Skin of body (tissue), 1 donor: ENCODE measurements at regions not wholly inside any gene's neighbourhood (a gene's known extent, or its start where the extent isn't known, plus 50 kb on each side); places are given as distances from the start of the nearest gene placed in this dataset.
A peak's percentile ranks its signal among the peaks of the same experiment; 100 is the strongest.

Source experiments
- DNase-seq: peaks from one replicate; lab custom pipeline; 2025; lab: John Stamatoyannopoulos, UW

DNA sequence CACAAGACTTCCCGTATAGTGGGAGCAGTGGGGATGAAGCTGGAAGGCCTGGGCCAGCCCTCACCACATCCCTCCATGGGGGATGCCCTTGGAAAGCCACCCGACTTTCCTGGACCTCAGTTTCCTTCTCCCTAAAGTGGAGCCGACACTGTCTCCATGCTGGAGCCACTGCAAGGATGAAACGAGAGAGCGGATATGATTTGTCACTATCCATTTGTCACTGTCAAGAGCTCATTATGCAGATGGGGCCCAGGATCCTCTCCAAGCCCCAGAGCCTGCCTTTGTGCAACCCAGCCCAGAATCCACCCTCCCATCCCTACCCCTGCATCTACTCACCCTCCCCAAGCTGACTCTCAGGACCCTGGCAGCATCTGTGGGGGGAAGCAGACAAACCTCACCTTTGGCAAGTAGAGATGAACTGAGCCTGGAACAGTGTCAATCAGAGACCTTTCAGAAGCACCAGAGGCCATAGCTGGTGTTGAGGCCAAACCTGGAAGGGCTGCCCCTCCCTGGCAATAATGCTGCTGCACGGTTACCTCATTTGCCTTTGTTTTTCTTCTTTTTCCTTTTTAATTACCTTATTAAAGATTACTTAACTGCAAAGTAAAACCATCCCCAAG, 287.7 kb upstream of the RTL1 start:
- DNase-seq: no peak

DNA sequence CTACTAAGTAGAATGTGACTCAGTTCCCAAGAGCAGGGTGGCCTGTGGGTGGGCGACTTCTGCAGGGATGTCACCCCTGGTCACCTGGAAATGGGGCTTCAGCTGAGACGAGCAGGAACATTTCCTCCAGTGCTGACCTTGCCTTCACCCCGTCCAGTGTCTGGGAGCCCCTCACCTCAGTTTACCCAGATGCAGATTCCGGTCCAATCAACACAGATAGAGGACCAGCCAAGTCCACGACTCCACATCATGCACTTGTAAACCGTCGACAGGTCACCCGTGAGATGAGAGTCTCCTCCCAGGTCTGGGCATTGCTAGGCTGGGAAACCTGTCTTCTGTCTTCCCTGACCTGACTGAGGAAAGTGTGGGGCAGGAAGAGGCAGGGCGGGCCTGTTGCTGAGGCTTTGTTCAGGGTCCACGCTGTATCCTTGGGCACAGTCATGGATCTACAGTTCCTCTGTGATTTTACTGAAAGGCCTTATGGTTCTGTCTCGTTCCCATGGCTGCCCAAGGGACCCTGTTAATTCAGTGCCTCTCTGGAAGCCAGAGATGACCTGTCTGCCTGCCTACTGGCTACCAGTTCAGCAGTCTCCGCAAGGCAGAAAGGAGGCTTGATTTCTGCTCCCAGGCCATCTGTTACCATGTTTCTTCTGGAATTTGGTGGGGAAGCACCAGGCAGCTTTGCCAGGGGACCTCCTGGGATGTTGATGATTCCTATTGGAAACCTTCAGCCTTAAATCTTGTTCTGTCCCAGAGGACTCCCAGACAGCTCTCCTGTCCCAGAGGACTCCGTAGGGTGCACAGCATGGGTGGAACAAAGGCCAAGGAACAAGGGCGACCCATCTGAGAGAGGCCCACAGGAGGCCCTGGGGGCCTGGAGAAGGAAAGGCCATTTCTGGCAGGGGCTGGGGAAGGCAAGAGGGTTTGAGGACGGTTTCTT, 288.5 kb upstream of the RTL1 start:
- DNase-seq: peak; percentile 7

DNA sequence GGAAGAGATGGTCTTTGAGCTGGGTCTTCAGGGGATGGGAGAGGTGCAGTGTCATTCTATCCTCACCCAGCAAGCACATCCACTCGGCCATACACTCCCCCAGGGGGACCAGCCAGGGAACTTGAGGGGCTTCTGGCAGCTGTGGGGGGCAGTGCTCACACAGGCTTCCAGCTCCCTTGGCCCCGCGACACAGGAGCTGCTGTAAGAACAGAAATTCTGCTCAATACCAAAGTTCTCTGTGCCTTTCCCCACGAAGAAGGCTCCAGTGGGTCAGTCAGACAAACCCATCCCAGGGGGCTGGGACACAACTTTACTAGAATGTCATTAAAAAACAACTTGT, 289.1 kb upstream of the RTL1 start:
- no peak for DNase-seq

DNA sequence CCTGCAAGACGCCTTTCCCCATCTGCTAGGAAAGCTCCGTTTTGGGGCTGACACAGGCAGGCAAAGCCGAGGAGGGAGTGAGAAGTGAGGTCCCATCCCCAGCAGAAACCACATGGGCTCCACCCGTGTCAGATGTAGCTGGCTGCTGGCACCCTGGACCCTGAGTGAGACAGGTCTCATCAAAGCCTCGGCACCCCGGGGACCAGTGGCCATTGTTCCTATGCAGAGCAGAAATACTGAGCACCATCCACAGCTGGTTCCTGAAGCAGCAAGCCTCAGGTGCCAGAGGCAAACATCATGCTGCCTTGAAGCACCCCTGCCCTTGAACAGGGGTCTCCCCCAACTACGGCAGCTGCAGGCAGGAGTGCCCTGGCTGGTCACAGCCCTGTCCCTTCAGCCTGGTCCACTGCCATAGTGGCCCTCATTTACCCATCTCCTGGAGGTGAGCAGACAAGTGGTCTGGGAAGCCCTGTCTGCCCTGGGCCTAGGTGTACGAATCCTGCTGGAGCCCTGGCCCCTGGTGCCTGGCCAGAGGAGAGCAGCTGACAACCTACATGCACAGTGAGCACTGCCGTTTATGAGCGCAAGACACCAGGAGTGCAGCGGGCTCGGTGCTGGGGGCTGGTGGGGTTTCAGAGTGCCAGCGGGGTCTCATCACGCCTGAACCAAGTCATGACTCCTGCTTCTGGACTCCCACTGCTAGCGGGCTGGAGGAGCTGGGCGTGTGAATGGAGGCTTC, 289.8 kb upstream of the RTL1 start:
- DNase-seq: no peak

DNA sequence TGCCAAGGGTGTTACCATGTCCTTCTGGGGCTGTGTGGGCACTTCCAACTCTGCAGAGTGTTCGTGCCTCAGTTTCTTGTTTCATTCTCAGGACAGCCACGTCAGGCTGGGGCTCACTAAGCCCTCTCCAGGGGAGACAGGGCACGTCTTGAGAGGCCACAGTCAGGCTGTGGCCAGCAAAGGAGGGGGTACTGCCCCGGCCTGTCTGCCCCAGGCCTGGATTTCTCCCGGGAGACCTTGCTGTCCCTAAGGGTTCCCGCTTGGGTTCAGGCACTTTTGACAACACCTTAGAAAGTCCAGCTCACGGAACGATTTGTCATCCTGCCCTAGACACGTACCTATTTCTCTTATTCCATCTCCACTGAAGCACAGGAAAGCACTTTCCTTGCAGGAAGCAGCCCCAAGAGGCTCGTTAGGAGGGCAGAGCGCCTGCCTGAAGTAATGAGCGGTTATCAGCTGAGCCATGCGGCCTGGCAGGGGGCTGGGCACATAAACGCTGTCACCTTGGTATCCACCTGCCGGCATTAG, 290.4 kb upstream of the RTL1 start:
- DNase-seq: no peak

DNA sequence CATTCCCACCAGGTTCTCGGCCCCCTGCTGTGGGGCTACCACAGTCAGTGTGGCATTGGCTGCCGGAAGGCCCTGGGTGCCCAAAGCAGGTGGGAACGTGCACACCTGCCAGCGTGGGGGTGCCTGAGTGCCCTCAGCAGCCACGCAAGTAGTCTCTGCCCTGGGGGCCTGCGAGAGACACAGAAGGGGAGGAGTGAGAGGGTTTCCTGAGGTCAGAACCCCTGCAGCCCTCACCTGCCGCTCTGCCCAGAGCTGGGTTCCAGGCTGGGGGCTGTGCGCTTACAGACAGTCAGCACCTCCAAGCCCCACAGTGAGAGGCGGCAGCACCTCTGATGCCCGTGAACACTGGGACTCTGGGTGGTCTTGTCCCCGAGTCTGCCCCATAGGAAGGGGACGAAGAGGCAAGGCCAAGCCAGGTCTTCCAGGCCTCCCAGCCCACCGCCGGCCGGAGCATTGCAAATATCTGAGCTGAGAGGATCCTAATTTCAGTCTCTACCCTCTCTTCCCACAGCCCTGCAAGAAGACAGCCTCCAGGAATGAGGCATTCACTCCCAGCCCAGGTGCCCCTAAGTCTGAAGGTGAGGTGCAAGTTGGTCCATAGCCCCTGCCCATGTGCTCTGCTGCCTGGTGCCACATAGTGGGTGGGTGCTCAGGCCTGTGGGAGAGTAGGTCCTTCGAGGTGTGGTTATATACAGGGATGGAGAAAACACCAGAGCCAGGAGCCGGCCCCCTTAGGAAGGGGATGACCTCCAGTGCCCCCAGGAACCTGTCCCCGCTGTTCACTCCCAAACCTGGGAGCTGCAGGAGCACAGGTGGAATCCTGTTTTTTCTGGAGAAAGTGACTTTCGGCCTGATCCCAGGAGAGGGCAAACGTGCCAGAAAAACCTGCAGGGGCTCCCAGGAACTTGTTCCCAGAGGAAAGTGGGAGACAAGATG, 291.1 kb upstream of the RTL1 start:
- DNase-seq: no peak

DNA sequence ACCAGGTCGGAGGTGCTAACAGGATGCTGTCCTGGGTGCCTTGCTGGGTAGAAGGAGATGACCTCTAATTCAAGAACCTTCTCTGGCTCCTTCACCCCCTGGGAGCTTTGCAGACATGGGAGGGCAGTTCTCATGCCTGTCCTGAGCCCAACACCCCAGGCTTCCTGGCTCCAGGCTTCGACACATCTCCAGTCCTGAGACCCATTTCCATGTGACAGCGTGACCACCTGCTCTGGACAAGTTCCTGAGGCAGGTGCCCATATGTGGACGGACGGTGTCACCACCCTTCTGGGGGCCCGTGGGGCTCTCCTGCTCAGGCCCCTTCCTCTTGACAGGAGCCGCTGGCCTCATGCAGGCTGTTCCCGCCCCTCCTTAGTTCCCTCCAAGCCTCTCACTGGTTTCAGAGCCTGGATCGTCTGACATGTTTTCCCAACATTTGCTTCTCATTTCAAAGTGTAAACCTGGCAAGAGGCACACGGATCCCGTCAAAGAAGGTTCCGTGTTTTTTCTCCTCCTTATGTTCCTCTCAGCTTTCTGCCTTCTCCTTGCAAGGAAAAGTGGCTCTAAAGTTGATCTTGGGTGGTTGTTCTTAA, 291.9 kb upstream of the RTL1 start:
- no peak for DNase-seq

DNA sequence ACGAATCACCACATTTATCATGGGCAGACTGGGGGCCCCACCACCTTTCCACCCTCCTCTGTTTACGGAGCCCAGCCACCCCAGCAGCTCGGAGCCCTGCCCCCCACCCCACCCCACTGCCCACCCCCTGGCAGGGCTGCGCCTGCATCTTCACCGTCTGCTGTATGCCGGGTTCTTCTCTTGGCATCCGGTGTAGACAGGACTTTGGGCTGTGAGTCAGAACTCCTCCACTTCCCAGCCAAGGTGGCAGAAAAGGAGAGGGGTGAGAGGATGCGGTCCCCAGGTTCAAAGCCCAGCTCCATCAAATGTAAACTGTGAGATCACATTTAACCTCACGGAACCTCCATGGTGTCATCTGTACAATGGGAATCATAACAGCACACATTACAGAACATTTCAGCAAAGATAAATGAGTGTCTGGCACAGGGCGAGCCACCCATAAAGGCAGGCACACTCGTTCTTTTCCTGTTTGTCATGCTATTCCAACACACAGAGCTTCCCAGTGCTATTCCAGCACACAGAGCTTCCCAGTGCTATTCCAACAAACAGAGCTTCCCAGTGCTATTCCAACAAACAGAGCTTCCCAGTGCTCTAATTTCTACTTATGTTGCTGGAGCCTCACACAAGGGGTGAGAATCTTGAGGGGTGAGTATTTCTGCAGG, 292.7 kb upstream of the RTL1 start:
- no peak for DNase-seq

DNA sequence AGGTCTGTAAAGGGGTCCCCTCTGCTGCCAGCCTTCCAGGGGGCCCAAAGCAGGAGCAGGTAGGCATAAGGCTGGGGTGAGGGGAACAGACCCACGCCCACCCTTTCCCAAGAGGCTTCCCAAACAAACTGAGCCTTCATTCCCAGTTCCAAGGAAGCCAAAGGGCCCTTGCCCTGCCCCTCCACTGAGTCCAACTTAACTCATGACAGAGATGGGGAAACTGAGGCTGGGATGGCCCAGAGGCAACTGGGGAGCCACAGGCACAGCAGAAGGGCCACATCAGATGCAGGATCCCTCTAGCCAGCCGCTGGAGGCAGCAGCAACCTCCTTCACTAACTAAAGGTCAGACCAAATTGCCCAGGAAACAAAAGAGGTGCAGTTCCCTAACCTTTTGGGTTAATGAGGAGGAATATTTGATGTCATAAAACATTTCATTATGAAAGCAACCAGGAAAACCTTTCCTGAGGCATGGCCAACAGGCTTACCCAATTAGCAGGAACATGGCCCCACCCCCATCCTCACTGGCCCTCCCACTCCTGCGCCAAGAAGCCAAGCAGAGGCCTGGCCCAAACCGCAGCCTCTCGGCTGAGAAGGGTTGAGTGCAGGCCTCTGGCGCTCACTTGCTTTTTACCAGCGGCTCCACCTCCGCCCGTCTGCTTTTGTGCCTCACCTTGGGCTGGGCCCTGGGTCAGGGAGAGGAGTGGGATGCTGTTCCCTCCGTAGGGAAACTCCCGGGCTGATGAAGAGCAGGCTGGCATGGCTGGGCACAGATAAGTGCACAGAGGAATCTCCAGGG, 293.5 kb upstream of the RTL1 start:
- DNase-seq: no peak

DNA sequence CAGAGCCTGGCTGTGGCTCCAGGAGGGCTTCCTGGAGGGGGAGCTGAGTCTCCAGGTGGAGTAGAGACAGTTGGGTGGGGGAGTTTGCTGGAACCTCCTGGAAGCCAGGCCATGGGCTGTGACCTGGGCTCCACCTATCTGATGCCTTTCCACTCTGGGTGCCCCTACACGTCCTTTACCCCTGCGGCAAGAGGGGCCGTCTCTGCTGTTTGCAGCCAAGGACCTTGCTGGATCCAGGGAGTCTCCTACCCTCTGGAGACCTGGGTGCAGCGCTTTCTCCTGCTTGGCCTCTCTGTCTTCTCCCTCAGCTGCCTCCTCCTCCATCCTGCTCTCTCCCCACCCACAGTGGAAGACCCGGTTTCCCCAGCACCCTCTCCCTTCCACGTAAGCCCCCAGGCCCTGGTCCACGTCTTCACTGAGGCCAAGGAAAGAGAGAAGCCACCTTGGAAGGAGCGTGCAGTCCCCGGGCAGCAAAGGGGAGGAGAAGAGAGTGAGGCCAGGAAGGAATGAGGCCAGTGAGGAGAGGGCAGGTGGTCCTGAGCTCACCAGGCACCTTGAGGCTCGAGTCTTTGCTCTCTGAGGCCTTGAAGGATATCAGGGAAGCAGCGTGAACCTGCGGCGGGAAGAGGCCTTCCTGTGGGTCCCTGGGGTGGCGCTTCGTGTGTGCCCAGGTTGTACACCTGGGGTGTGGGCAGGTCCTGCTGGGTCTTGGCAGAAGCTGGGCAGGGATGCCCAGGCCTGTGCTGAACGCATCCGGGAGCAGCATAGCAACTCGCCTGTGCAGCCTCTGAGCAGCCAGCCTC, 294.3 kb upstream of the RTL1 start:
- no peak for DNase-seq

DNA sequence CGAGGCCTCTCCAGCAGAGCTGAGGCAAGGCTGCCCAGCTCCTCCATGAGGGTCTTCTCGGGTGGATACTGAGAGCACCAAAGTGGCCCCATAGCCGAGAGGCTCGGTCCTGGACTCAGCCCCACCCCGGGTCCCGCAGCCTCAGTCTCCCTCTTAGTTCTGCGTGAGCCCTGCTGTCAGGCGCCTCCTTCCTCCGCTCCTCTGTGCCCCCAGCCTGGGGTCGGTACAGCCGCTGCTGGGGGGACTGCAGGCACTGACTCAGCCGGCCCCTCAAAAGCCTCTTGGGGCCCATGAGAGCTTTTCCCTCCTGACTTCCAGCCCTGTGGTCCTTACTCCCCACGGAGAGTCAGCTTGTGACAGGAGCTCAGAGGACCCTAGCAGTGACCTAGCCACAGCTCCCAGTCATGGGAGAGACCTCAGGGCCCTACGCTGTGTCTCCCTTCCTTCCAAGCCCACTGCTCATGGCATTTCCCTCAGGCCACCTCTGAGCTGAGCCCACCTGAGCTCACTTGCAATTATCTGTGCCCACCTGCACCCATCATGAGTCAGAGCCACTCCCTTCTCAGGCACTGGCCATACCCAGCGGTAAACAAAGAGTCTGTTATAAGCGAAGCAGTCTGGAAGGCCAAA, 295.0 kb upstream of the RTL1 start:
- DNase-seq: no peak

DNA sequence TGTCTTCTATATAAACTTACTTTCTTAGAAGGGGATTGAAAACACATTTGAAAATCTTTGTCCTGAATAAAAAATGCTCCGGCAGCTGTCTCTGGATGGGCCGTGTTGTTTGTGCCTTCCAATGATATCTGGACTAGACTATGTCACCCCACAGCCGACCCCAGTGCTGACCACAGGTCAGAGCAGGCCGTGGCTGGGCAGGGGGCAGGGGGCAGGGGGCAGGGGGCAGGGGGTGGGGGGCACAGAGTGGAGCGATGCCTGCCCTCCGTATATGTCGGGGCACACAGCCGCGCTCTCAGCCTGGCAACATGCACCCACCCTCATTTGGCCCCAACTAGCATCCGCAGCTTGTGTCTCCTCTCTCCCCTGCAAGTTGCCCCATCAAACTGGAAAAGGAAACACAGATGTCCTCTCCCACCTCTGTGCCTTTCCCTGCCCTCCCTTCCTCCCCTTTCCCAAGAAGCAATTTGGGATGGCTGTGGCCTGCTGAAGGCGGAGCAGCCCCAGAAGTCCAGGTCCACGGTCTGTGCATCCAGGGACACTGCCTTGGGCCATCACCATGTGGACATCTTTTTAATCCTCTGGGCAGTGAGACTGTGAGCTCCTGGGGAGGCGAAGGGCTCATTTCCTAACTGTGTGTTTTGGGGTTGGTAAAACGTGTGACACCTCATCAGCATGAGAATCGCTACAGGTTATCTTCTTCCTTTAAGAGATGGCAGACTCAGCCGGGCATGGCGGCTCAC, 295.7 kb upstream of the RTL1 start:
- DNase-seq: no peak

DNA sequence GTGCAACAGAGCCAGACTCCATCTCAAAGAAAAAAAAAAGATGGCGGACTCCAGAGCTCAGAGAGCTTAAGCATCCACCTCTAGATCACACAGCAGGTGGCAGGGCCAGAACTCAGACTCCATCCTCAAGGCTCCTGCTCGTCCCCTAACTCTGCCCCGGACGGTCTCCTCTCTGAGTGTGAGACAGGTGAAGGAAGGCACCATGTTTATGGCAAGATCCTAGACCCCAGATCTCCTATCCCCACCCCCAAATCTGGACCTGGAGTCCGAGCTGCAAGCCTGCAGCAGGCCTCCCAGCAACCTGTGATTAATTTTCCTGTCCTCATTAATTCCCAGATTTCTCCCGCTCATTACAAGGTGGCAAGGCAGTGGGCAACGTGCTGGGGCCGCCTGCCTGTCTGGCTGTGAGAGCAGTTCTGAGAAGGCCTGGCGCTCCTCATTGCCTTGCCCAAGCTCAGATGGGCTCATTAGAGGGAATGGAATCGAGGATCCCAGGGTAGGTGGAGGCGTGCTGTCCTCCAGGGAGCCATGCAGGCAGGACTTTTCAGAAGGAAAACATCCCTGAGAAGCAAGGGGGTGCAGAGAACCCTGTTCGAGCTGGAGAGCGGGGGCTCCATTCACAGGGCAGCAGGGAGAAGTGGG, 296.6 kb upstream of the RTL1 start:
- no peak for DNase-seq

DNA sequence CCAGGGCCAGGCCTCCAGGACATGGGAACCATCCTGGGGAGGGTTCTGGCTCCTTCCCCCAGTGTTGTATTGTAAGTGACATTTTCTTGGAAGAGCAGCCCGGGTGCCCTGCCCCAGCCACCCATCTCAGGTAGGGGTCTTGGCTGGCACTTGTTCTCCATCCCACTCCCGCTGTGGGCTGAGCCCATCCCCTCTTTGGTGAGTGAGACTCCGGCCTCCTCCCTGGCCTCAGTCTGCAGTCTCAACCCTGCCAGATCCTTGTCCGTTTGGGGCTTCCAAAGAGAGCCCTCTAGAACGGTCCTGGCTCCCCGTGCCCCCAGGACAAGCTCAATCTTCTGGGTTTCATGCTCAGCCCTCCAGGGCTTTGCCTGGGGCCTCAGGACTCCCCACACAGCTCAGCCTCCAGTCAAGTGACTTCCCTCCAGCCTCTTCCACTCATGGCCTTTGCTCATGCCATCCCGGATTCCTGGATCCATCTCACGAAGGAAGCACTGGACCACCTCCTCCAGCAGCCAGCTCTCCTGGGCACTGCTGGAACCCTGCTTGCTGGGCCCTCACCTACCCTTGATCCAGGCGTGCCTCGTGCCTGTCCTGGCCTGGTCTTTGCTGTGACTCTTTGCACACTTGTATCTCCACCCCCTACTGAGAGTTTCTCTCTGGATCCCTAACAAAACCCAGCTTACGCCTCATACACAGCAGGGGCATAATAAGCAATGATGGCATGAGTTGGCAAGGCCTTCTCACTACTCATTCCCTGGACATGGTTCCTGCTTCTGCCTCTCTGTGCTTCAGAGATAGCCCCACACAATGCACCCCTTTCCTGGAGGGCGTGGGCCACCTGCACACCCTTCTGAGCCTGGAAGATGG, 297.4 kb upstream of the RTL1 start:
- DNase-seq: no peak

DNA sequence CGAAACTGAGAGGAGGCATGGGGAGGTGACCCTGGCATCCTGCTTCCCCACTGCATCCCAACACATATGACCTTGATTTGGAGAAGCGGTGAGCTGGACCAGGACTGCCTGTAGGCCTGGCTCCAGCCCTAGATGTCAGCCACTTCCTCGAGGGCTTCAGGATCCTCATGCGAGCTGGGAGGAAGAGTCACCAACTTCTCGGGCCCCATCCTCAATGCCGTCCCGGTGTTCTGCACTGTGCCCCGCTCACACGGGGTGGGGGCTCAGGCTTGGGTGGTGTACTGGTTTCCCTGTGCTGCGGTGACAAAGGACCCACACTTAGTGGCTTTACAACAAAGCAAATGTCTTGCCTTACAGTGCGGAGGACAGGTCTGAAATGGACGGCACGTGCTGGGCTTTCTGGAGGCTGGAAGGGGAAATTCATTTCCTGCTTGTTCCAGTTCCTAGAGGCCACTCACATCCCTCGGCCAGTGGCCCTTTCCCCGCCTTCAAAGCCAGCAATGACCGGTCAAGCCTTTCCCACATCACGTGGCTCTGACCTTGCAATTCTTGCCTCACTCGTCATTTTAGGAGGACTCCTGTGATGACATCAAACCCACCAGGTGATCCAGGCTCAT, 298.1 kb upstream of the RTL1 start:
- DNase-seq: no peak
